HG02870 (cell line): ENCODE measurements at regions not wholly inside any gene's neighbourhood (a gene's known extent, or its start where the extent isn't known, plus 50 kb on each side); places are given as distances from the start of the nearest gene placed in this dataset.
"Not testable (repeated sequence)": the region's sequence is repeated elsewhere in the genome, so short reads cannot be mapped to it uniquely, and the experiment has no call there.

Source experiments
- ATAC-seq: cut with Tn5 transposase; IDR thresholded peaks from one replicate; pipeline ENCODE4 v1.9.1; 2021; ENCODE audit warnings: mild to moderate bottlenecking, moderate library complexity; ENCODE audit not compliant: unreplicated experiment

DNA sequence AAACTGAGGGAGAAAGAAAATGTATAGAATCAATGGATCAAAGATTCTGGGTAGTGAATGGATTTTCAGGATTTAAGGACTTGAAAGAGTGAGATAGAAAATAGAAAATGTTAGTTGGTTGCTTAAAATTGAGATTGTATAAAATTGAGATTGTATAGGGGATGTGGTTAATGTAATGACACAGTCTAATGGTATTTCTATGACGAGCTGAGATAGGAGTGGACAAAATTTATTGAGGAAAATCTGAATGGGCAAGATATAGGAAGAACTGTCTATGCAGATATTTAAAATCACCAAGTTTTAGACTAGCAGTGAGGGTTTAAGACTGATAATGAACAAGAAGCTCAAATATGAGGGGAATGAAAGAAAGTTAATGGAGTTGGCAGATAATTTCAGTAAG, 406.6 kb downstream of the NYAP2 start:
- ATAC-seq, result no peak

DNA sequence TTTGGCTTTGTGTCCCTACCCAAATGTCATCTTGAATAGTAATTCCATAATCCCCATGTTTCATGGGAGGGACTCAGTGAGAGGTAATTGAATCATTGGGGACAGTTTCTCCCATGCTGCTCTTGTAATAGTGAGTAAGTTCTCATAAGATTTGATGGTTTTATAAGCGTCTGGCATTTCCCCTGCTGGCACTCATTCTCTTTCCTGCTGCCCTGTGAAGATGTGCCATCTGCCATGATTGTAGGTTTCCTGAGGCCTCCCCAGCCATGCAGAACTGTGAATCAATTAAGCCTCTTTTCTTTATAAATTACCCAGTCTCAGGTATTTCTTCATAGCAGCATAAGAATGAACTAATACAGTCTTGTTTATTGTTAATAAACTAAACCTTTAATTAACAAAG, 402.6 kb downstream of the NYAP2 start:
- not testable (repeated sequence) for ATAC-seq

DNA sequence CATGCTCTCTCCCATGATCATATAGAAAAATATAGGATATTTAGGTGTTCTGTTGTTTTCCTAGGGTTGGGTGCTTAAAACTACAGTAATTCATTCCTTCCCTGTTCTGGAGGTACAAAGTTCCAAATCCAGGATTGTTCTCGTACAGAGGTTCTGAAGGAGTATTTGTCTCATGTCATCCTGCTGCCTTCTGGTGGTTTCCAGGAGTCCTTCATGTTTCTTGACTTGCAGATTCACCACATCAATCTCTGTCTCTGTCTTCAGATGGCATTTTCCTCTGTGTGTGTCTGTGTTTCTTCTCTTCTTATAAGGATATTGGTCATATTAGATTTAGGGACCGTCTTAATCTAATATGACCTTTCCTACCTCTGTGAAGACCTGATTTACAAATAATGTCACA, 397.9 kb downstream of the NYAP2 start:
- ATAC-seq, result no peak

DNA sequence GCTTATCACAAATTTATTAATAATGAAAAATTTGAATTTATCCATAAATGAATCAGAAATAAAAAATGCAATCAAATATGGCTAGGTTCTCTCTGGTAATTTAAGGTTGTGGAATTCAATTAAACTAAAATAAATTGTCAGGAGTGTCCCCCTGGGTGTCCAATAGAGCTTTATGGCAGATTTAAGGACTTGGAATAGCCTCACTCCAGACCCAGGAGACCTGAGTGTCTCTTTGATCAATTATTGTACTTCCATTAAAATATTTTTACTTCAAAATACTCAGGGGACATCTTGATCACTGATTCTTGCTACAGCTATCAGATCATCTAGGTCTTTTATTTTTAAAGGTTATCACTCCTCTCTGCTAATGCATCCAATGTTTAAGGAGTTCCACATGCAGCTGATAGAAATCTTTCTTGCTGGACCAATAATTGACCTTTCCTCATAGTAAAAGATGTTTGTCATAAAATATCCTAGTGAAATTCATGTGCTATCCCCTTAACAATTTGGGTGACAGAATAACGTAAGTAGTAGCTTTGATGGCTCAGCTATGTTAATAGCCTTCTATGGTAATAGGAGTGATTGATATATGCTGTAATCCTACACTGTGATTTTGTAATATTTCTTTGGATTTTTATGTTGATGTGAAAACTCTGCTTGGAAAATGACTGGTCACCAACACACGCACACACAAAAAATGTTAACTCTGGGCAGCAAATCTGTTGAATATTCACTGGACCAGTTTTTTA, 395.3 kb downstream of the NYAP2 start:
- ATAC-seq, result no peak

DNA sequence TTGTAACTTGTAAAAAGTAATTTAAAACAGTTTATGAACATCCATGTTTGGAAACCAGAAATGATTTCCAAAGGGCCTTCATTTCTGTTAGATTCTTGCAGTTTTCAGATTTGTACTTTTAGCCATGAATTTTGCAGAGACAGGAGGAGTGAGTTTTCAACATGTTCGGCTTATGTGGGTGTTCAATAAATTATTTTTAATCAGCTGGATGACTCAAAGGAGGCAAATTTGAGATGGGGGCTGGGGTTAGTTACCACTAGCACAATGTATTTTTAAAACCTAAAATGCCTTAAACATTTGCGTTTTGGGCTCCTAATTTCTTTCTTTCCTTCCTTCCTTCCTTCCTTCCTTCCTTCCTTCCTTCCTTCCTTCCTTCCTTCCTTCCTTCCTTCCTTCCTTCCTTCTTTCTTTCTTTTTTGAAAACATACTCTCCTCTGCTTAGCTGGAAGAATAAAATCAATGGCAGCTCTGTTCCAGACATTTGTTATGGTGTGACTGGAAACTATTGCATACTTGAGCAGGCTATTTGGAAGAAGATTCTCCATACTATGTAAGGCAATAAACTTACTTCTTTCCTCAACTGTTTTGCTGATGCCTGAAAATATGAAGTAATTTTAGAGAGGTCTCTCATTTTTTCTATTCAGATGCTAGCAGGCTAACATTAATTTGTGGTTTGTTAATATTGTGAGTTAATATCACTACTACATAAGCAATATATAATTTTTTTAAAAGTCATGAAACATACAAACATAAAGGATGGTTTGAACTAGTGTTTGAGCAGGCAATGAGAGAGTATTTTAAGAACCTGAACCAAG, 394.4 kb downstream of the NYAP2 start:
- ATAC-seq, result no peak

DNA sequence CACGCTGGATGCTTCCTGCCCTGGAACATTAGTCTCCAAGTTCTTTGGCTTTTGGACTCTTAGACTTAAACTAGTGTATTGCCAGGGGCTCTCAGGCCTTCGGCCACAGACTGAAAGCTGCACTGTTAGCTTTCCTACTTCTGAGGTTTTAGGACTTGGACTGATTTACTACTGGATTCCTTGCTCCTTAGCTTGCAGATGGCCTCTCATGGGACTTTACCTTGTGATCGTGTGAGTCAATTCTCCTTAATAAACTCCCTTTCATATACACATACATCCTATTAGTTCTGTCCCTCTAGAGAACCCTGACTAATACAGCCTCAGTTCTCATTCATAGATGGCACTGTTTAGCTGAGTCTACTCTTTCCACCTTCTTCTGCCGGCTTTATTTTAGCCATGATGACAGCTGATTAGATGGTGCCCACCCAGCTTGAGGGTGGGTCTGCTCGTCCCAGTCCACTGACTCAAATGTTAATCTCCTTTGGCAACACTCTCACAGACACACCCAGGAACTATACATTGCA, 389.1 kb downstream of the NYAP2 start:
- ATAC-seq, result no peak

DNA sequence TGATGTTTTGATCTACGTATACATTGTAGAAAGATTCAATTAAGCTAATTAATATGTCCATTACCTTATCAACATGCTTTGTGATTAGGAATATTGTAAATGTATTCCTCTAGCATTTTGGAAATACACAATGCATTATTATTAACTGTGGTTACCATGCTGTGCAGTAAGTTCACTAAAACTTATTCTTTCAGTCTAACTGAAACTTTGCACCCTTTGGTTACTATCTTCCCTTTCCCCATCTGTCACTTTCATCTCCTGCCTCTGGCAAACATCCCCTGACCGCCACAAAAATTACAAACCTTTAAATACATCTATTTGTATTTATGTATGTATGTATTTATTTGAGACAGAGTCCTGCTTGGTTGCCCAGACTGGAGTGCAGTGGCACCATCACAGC, 388.0 kb downstream of the NYAP2 start:
- no peak for ATAC-seq

DNA sequence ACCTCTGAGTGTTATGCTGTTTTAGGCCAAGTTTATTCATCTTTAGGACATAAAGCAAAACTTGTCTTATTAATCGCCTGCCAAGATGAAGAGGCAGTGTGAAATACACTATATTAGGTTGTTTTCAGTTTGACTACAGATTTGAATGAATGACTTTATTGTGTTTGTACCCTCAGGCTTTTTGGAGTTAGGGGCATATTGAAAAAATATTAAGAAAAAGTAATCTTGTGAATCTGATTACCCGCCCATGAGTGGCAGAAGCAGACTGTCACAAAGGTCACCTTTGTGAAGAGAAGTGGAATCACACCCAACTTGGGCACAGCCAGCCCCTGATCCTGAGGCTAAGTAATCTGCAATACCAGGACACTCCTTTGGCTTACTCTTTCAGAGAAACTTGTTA, 382.5 kb downstream of the NYAP2 start:
- no peak for ATAC-seq

DNA sequence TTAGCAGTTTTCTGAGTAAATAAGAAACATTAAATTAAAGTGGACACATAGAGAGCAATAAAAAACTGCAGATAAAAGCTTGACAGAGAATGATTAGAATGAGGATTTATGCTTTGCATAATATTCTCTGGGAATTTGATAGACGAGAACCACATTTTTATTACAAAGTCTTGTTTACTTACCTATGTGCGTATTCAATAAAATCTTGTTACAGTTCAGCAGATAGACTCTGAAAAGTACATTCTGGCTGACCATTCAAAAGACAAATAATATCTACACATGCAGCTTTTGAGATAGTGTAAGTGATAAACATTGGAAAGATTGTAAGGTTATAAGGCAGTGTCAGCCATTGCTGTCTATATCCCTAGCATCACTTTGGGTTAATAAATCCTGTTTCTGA, 381.6 kb downstream of the NYAP2 start:
- ATAC-seq, result no peak

DNA sequence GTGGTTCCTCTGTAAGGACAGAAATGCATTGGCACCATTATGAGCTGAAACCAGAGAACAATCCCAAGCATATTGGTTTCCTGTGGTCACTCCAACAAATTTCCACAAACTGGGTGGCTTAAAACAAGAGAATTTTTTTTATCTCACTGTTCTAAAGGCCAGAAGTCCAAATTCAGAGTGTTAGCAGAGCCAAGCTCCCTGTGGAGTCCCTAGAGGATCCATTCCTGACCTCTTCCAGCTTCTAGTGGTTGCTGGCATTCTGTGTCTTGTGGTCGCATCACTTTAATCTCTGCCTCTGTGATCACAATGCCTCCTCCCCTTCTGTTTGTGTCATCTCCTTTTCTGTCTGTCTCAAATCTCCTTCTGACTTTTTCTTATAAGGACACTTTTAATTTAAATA, 380.3 kb downstream of the NYAP2 start:
- no peak for ATAC-seq

DNA sequence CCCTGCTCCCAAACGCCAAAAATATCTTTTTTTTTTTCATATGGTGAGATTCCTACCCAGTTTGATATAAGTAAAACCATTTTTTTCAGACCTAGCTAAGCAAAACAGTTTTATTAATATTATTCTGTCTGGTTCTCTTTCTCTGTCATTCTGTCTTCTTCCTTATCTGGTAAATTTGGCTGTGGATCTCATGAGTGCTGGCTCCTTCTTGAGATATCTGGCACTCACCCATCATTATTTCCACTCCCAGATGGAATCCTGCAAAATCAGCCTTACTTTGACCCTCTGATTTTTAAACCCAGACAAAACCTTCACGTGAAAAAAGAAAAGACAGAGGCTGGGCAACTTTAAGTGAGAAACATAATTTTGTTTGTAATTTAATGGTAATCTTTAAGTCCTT, 373.6 kb downstream of the NYAP2 start:
- ATAC-seq, result no peak

DNA sequence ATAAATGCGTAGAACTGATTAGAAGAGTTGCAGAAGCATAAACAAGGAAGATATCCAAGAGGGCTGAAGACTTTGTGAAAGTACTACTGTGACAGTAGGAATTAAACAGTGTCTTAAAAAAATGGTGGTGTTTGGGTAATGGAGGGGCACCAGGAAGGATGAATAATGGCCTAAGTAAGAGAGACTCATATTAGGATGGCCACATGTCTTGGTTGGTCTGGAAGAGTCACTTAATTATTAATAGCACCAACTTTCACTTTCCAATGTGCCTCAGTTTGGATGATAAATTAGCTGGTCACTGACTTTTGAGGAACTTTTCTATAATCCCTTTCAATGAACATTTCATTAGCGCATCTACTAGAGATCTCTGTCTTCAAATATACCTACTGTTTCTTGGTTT, 372.2 kb downstream of the NYAP2 start:
- ATAC-seq, result no peak

DNA sequence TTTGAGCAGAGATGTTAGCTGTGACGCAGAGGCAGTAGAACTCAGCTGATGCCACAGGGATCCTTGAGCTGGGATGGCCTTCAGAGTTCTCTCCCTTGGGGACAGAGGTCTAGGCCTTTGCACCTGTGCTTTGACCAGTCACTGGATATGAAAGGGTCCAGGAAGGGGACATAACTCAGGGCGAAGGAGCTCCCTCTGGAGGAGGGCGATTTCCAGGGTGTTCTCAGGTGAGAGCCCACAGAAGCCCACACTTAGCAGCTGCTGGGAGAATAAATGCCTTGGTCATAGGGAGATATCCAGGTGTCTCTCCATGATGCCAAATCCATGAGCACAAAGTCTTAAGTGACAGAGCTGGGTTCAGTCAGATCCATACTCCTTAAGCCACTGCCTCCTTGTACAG, 369.2 kb downstream of the NYAP2 start:
- ATAC-seq, result no peak

DNA sequence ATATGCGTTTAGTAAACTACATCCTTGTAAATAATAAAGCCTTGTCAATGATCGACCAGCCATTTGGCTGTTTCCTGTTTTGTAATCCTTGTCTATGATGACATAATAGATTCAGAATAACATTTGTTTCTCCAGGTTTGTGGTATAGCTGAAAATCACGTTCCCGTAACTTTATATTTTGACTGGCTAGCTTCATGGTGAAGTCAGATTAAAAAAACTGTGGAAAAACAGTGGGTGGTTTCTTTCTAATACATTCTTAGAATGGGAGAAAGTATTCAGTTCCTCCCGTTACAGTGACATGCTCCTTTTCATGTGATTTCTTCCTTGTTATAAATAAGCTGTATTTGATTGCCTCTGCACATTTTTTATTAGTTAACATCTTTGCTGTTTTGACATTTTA, 366.9 kb downstream of the NYAP2 start:
- no peak for ATAC-seq

DNA sequence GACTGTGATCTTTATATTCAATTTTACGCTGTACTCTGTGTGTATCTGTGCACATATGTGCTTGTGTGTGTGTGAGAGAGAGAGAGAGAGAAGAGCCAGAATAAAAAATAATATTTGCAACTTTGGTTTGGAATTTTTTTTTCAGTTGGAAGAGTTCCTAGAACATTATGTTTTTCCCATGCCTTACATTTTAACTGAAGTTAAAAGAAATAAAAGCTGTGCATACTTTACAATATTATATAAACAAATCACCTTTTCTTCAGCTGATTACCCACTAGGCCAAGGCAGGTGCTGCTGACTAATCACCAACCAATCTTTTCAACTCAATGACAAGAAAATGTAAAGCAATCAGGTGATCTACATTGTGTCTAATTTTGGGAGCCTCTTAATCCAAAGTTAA, 366.3 kb downstream of the NYAP2 start:
- ATAC-seq, result no peak

DNA sequence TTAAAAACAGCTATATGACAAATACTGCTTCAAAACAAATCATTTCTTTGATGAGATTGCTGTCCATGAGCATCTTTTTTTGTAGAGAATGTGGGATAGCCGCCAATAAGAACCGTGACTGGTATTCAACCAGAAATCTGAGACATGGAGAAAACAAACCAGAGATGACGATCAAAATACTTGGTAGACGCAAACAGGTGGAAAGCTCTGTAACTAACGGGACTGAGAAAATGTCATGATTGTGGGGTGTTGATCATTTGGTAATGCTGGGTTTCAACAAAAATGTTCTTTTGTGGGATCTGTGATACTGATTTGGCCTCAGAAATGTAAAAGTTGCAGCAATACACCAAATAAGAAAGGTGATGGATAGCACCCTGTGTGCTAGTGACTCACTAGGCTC, 364.8 kb downstream of the NYAP2 start:
- ATAC-seq, result no peak

DNA sequence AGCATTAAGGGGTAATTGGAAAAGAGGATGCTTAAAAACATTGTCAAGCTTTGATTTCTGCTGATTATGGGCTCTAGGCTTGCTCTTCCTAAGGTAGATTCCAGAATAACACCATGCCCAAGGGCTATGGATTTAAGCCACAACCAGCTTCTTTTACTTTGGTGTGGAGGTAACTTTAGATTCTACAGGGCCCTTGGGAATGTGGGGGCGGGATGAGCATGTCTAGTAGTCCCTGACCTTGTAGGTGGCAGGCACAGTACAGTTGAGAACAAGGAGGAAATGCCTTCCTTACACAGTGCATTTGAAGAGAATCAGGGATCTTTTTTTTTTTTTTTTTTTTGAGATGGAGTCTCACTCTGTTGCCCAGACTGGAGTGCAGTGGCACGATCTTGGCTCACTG, 364.2 kb downstream of the NYAP2 start:
- no peak for ATAC-seq

DNA sequence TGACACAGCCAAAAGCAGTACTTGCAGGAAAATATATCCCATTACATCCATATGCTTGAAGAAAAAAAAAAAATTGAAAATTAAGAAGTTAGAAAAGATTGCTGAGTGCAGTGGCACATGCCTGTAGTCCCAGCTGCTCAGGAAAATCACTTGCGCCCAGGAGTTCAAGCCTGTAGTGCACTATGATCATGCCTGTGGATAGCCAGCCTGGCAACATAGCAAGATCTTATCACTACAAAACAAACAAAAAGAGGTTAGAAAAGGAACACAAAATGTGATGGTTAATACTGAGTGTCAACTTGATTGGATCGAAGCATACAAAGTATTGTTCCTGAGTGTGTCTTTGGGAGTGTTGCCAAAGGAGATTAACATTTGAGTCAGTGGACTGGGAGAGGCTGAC, 361.9 kb downstream of the NYAP2 start:
- ATAC-seq, result no peak

DNA sequence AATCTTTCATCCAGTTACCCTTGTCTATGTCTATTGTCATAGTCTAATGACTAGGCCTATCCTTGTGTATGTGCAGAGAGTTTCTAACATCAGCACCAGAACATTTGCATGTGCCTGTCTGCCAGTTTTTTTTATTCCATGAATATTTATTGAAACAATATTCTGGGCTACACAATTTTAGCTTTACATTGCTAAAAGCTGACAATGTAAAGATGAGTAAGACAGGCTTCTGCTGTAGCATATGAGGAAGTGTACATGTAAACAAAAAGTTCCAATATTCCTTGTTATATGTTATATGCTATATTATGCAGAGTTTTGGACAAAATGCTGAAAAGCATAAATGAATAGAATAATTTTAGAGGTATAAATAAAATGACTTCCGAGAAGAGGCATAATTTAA, 357.7 kb downstream of the NYAP2 start:
- no peak for ATAC-seq

DNA sequence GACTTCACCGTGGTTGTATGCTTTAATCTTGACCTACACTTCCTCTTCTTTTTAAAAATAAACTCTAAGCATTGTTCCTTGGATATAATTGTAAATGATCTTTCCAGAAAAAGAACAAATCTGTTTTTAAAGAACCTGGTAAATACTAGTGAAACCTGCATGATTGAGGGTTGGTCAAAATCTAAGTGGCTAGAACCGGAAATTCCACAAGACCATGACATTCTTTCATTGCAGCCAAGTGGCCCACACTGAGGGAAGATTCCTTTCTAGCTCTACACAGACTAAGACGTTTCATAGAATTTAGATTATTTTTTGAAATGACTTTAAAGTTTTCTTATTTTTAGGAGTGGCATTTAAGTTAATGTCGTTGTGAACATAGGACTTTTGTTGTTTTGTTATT, 356.7 kb downstream of the NYAP2 start:
- no peak for ATAC-seq

DNA sequence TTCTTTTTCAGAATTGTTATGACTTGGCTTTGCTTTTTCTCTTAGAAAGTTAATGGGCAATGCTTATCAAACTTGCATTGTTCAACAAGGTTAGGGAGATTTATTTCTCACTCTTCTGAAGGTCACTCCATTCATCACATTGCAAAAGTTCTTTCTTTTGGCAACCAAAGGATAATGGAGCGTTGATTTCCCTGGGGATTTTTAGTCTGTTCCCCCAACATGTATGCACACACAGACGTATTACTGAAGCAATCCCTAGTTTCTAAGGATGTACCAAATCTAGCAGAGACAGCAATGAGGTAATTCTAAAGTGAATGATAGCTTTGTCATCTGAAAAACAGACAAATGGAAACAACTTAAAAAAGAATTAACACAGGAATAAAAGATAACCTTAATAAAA, 349.1 kb downstream of the NYAP2 start:
- no peak for ATAC-seq

DNA sequence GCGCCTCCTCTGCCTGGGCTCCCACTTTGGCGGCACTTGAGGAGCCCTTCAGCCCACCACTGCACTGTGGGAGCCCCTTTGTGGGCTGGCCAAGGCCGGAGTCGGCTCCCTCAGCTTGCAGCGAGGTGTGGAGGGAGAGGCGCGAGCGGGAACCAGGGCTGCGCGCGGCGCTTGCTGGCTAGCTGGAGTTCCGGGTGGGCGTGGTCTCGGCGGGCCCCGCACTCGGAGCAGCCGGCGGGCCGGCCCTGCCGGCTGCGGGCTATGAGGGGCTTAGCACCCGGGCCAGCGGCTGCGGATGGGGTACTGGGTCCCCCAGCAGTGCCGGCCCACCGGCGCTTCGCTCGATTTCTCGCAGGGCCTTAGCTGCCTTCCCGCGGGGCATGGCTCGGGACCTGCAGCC, 344.5 kb downstream of the NYAP2 start:
- not testable (repeated sequence) for ATAC-seq
